ENCODE measurements at regions not wholly inside any gene's neighbourhood (a gene's known extent, or its start where the extent isn't known, plus 50 kb on each side); places are given as distances from the start of the nearest gene placed in this dataset.

GRCh38 chr10:132467464-132468149 is 70.0 kb upstream of the INPP5A start:
- DNase-seq, result no peak

GRCh38 chr10:132468216-132468615 is 69.4 kb upstream of the INPP5A start:
- DNase-seq, result no peak

GRCh38 chr10:132468651-132469050 is 68.9 kb upstream of the INPP5A start:
- no peak for DNase-seq

DNA sequence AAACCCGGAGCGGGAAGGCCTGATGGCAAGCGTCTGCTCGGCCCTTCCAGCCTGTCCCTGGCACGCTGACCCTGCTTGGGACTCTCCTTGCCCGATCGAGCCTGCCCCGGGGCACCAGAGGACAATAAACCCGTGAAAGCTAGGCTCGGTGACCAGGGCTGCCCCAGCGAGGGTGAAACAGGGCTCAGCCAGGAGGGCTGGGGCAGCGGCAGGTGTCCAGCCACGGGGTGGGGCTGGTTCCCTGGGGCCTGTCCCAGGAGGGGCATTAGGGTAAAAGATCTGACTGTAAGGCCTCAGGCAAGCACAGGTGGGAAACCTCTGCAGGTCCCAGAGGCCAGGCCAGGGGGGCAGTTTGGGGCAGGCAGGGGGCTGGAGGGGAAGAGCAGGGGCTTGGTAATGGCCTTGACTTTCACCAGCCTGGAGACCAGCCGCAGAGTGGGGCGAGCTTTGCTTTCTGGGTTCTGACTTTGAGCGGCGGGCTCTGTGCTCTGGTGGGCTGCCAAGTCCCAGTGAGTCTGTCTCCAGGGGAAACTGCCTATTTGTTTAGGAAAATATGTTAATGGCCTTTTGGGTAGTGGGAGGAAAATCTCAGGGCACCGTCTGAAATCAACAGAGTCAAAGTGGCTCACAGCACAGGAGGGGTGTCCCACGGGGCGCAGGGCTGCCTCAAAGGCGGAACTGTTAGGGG is 68.2 kb upstream of the INPP5A start:
- no peak for DNase-seq

DNA sequence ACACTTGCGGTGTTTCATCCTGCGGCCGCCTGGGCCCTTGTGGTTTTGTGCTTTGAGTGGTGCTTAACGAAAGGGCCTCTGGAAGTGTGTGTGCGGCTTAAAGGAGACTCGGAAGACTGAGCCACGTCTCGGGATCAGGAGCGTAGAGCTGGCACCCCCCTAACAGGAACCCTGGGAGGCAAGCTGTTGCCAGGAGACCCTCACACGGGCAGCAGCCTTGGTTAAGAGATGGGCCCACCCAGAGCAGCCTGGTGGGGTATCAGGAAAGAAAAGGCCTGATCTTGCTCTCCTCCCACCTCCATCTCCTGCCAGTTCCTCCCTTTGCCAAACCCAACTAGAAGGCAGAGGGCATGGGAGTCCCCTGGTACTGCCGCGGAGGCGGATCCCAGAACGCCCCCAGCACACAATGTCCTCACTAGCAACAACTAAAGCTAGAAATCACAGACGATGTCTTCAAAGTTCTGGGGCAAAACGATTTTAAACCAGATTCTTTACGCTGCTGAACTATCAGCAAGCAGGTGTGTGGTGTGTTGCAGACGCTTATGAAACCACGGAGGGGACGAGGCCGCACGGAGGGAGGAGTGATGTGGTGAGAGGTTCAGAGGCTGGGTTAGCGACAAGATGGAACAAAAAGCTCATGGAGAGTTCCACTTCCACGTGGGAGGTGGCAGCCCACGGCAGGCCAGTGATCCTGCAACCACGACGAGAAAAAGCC is 67.0 kb upstream of the INPP5A start:
- DNase-seq, result no peak

- DNase-seq, result no peak
Observed at GRCh38 chr10:132471125-132471451, 66.5 kb upstream of the INPP5A start.

DNA sequence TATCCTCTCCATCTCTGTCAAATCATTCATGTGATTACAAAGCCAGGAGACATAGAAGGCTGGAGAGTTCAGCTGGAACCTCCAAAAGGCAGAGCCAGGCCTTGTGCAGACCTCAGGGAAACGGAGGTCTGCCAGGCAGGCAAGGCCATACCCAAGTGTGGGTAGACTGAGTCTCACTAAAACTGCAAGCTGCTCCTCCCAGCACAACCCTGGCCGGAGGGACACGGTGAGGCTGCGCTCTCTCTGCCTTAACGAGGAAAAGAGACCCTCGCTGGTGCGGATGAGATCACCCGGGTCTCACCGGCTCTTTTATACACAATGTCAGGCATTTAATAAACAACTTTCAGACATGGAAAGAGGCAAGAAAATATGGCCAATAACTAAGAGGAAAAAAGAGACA is 66.1 kb upstream of the INPP5A start:
- no peak for DNase-seq

- no peak for DNase-seq
Observed at GRCh38 chr10:132475086-132475485, 62.5 kb upstream of the INPP5A start.

DNA sequence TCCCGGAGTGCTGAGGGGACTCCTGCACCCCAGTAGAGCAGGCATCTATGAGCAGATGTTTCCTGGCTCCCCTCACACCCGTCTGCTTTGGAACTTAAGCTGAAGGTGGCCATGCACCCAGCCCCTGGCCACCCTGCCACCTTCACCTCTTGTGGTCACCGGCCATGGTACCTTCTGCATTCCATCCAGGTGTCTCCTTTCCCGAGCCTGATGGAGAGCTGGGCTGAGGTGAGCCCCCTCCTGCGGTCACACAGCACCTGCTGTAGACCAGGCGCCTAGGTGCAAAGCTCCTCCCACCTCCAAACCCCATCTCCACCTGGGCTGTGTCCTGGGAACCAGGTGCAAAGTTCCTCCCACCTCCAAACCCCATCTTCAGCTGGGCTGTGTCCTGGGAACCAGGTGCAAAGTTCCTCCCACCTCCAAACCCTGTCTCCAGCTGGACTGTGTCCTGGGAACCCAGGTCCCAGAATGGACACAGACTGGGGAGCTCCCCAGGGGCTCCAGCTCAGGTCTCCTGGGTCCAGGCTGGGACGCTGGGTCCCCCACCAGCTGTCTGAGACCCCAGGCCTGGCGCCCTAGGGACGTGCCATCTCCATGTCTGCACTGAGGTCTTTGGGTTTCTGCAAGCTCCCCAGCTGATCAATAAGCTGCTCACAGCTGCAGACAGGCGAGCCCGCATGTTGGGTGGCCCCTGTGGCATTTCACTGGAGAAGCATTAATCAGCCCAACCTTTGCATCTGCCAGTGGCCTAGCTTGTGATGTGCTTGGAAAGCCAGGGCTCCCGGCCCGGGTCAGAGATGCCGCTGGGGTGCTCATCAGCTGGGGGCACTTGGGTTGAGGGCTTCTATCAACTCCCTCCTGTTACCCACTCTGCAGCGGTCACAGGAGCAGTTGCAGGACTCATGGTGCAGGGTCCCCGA is 61.2 kb upstream of the INPP5A start:
- DNase-seq, result no peak

DNA sequence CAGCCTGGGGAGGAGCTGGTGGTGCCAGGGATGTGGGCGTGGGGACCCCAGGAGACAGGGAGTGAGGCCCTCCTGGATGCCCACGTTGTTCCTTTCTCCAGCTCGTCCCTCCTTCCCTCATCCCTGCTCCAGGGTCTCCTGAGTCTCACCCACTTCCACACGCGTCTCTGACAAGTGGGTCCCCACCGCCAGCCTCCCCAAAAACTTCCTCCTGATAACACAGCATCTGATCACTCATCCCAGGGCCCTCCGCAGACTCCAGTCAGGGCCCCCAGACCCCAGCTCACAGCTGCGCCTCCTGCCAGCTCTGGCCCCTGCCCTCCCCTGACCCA is 60.6 kb upstream of the INPP5A start:
- DNase-seq, result no peak

GRCh38 chr10:132477398-132478340 is 59.9 kb upstream of the INPP5A start:
- no peak for DNase-seq

GRCh38 chr10:132478341-132479023 is 59.1 kb upstream of the INPP5A start:
- no peak for DNase-seq

- DNase-seq, result no peak
Observed at GRCh38 chr10:132479024-132479602, 58.5 kb upstream of the INPP5A start.

- no peak for DNase-seq
Observed at GRCh38 chr10:132479603-132480221, 57.9 kb upstream of the INPP5A start.

DNA sequence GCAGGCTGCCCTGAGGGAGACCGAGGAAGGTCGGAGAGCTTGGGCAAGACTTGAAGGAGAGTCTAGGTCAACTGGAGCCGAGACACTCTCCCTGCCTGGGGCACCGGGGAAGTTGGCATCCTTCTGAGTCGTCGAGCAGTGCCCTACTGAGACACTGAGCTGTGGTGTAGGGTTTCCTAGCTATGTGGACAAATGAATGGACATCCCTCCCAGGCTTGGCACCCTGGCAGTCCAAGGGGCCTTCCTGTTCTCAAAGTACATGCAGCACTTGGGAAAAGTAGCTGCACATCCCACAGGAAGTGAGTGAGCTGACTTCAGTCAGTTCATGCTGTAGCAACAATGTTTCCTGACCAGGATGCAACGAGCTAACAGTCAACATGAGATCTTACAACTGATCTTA is 57.2 kb upstream of the INPP5A start:
- no peak for DNase-seq

DNA sequence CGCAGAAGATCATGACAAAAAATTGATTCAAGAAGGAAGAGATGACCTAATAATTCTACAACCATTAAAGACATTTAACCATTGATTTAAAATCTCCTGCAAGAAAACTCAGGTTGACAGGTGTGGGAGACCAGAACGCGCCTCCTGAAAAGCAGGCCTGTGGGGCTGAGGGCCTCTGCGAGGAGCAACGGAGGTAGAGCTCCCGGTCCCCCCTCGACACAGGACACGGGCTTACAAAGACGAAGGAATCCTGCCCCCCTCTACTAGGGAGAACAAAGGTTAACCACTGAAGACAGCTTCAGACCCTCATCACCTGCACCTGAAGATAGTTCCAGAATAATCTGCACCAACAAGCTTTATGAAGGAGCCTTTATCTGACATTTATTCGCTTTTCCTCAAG is 55.9 kb upstream of the INPP5A start:
- DNase-seq, result no peak

GRCh38 chr10:132482090-132482800 is 55.3 kb upstream of the INPP5A start:
- DNase-seq, result peak; percentile 22

DNA sequence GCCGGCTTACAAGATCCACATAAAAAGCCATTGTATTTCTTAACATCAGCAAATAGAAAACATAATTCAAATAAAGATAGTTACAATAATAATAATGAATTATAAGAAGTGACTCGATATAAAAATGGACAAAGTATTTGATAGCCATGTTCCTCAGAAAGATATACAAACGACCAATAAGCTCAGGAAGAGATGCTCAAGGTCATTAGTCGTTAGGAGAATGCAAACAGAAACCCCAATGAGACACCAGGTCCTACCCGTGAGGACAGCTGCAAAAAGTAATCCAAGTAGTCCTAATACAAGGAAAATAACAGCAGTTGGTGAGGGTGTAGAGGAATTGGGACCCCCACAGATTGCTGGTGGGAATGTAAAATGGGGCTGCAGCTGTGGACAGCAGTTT is 54.2 kb upstream of the INPP5A start:
- DNase-seq, result no peak

- no peak for DNase-seq
Observed at GRCh38 chr10:132484922-132485321, 52.7 kb upstream of the INPP5A start.

- DNase-seq, result no peak
Observed at GRCh38 chr10:132485391-132485790, 52.2 kb upstream of the INPP5A start.
